Neural cell (in vitro differentiated cells): ENCODE measurements at regions not wholly inside any gene's neighbourhood (a gene's known extent, or its start where the extent isn't known, plus 50 kb on each side); places are given as distances from the start of the nearest gene placed in this dataset.

Experiments
- MXI1 ChIP-seq: fragments of 450-650 bp; conservative IDR thresholded peaks from 2 replicates; pipeline ENCODE4 v1.6.1; 2014; ENCODE audit warnings: antibody characterized with exemption, mild to moderate bottlenecking; ENCODE audit not compliant: poor library complexity, severe bottlenecking
- POLR2AphosphoS5 ChIP-seq: IDR thresholded peaks from 2 replicates; pipeline ENCODE4 v1.6.1; 2012
- SMC3 ChIP-seq: fragments of 450-650 bp; conservative IDR thresholded peaks from 2 replicates; pipeline ENCODE4 v1.6.1; 2014; ENCODE audit warnings: antibody characterized with exemption, mild to moderate bottlenecking, moderate library complexity; ENCODE audit not compliant: poor library complexity
- TF ChIP-seq, protein P1 (sequence below): fragments of 450-650 bp; IDR thresholded peaks from 2 replicates; pipeline ENCODE4 v1.5.1; 2014; ENCODE audit warnings: antibody characterized with exemption, mild to moderate bottlenecking, moderate library complexity; ENCODE audit not compliant: poor library complexity, severe bottlenecking

DNA sequence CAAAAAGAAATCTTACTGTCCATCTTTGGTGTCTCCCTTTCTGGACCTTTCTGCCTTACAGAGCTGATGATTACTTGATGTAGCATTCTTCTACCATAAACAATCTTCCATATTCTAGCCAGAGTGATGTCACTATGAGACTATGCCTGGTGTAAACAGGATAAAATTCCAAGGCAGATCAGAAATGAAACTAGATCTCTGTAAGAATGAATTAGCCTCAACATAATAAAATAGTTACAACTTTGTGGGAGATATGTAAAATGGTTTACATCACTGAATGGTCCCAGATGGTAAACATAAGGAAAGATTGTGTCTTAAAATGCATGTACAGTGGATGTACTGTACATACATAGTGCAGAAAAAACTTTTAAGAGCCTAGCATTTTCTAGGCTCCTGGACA lies 112.3 kb upstream of the ZNF521 start:
- TF ChIP-seq, protein P1, sequence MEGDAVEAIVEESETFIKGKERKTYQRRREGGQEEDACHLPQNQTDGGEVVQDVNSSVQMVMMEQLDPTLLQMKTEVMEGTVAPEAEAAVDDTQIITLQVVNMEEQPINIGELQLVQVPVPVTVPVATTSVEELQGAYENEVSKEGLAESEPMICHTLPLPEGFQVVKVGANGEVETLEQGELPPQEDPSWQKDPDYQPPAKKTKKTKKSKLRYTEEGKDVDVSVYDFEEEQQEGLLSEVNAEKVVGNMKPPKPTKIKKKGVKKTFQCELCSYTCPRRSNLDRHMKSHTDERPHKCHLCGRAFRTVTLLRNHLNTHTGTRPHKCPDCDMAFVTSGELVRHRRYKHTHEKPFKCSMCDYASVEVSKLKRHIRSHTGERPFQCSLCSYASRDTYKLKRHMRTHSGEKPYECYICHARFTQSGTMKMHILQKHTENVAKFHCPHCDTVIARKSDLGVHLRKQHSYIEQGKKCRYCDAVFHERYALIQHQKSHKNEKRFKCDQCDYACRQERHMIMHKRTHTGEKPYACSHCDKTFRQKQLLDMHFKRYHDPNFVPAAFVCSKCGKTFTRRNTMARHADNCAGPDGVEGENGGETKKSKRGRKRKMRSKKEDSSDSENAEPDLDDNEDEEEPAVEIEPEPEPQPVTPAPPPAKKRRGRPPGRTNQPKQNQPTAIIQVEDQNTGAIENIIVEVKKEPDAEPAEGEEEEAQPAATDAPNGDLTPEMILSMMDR, result no peak
- TF ChIP-seq POLR2AphosphoS5 (no peak), SMC3 (no peak), MXI1 (no peak)
